HCT116 (cell line): ENCODE measurements at regions not wholly inside any gene's neighbourhood (a gene's known extent, or its start where the extent isn't known, plus 50 kb on each side); places are given as distances from the start of the nearest gene placed in this dataset.

Experiments
- ATAC-seq: fragments of 200-7000 bp; cut with Tn5 transposase; 2 replicates; pipeline ENCODE4 v1.9.1; 2020; ENCODE audit warnings: mild to moderate bottlenecking, moderate library complexity
- BruUV-seq: library from RNA; stranded (reverse); fragments of 400-500 nt; replicated peaks from 2 replicates; lab custom pipeline; 2021; lab: Mats Ljungman, UMichigan
- CTCF ChIA-PET: fragments of 300-600 bp; sonication (Branson Sonifier 250); formaldehyde crosslinking; loops from one replicate; lab custom pipeline; 2021; ENCODE audit warnings: antibody characterized with exemption; lab: Charles Lee
- POLR2A ChIA-PET: fragments of 300-600, 350-600 bp; sonication (Branson Sonifier 250); formaldehyde crosslinking; loops from one replicate; lab custom pipeline; 2021; ENCODE audit warnings: antibody characterized with exemption; lab: Charles Lee
- RAD21 ChIA-PET, 2 experiments: fragments of 300-600 bp; sonication (Branson Sonifier 250); formaldehyde crosslinking; loops; one replicate each; lab custom pipeline; 2023; ENCODE audit warnings: low total read pairs in 2 of 2; ENCODE audit not compliant: uncharacterized antibody in 2 of 2, unreplicated experiment in 2 of 2, low non-redundant PET in 1 of 2; lab: Charles Lee
- DNase-seq: peaks from one replicate; pipeline ENCODE4 v3.0.0-alpha.2; 2010; ENCODE audit warnings: low read depth, low spot score
- H2AFZ ChIP-seq: fragments of 200-600 bp; shearing (Covaris generic), sonication (generic); 2 replicates; pipeline ENCODE4 v1.6.1; 2017; ENCODE audit warnings: low read depth, mixed run types, mixed read lengths, antibody characterized with exemption, low read length; ENCODE audit not compliant: poor library complexity, severe bottlenecking
- H3K27ac ChIP-seq: 2 replicates; pipeline ENCODE4 v1.5.1; 2012; ENCODE audit warnings: low read depth, low read length
- H3K27me3 ChIP-seq: fragments of 200-600 bp; sonication (generic); 2 replicates; pipeline ENCODE4 v1.6.1; 2016; ENCODE audit warnings: mixed run types, low read length, mixed read lengths; ENCODE audit not compliant: insufficient read depth
- H3K36me3 ChIP-seq, 2 experiments: fragments of 200-500 bp in 1 of 2; fragments of 200-600 bp in 1 of 2; sonication (Bioruptor generic) in 1 of 2; sonication (generic) in 1 of 2; 2 replicates each; pipeline versions ENCODE4 v1.5.1 to v1.6.1; 2014 to 2016; ENCODE audit warnings: low read length in 2 of 2, inconsistent platforms in 1 of 2, mixed read lengths in 1 of 2, mixed run types in 1 of 2; ENCODE audit not compliant: insufficient read depth in 2 of 2, control insufficient read depth in 1 of 2
- H3K4me1 ChIP-seq, 2 experiments: fragments of 200-600 bp in 1 of 2; sonication (generic) in 1 of 2; 2 replicates each; pipeline versions ENCODE4 v1.5.1 to v1.6.1; 2012 to 2017; ENCODE audit warnings: low read length in 2 of 2, inconsistent platforms in 1 of 2, mild to moderate bottlenecking in 1 of 2, mixed read lengths in 1 of 2, mixed run types in 1 of 2, moderate library complexity in 1 of 2; ENCODE audit not compliant: insufficient read depth in 2 of 2, control insufficient read depth in 1 of 2
- H3K4me2 ChIP-seq: fragments of 200-600 bp; sonication (generic); 2 replicates; pipeline ENCODE4 v1.6.1; 2017; ENCODE audit warnings: mixed run types, low read length, mixed read lengths
- H3K4me3 ChIP-seq, 2 experiments: fragments of 200-600 bp in 1 of 2; sonication (generic) in 1 of 2; replicated peaks in 1 of 2; 2 replicates each; pipeline ENCODE4 v1.5.1; 2011 to 2016; ENCODE audit warnings: low read length in 2 of 2, control low read depth in 1 of 2, low read depth in 1 of 2, mild to moderate bottlenecking in 1 of 2, mixed read lengths in 1 of 2, mixed run types in 1 of 2
- H3K79me2 ChIP-seq: fragments of 200-600 bp; sonication (generic); 2 replicates; pipeline ENCODE4 v1.6.1; 2017; ENCODE audit warnings: mild to moderate bottlenecking, mixed run types, low read length, moderate library complexity, mixed read lengths; ENCODE audit not compliant: insufficient read depth
- H3K9ac ChIP-seq: fragments of 200-600 bp; sonication (generic); 2 replicates; pipeline ENCODE4 v1.6.1; 2016; ENCODE audit warnings: low read length, mixed read lengths
- H3K9me2 ChIP-seq: fragments of 200-600 bp; sonication (generic), shearing (Covaris generic); 2 replicates; pipeline ENCODE4 v1.6.1; 2017; ENCODE audit warnings: mixed run types, mild to moderate bottlenecking, moderate library complexity; ENCODE audit not compliant: insufficient read depth
- H3K9me3 ChIP-seq, 2 experiments: fragments of 200-500 bp in 1 of 2; fragments of 200-600 bp in 1 of 2; sonication (Bioruptor generic) in 1 of 2; sonication (generic) in 1 of 2; 2 replicates each; pipeline ENCODE4 v1.6.1; 2014 to 2017; ENCODE audit warnings: low read length in 2 of 2, mixed read lengths in 2 of 2, inconsistent platforms in 1 of 2, low read depth in 1 of 2, mild to moderate bottlenecking in 1 of 2, mixed run types in 1 of 2, moderate library complexity in 1 of 2; ENCODE audit not compliant: control insufficient read depth in 1 of 2, insufficient read depth in 1 of 2
- H4K20me1 ChIP-seq: fragments of 200-600 bp; sonication (generic), shearing (Covaris generic); 2 replicates; pipeline ENCODE4 v1.6.1; 2017; ENCODE audit warnings: mixed run types, mild to moderate bottlenecking, moderate library complexity; ENCODE audit not compliant: insufficient read depth
- CBX3 ChIP-seq: IDR thresholded peaks from 2 replicates; pipeline ENCODE4 v1.6.1; 2012; ENCODE audit warnings: low read depth
- CEBPB ChIP-seq: IDR thresholded peaks from 2 replicates; pipeline ENCODE4 v1.6.1; 2012; ENCODE audit warnings: low read depth
- EGR1 ChIP-seq: IDR thresholded peaks from 2 replicates; pipeline ENCODE4 v1.6.1; 2012; ENCODE audit warnings: low read depth
- EZH2 ChIP-seq: fragments of 200-600 bp; sonication (generic); IDR thresholded peaks from 2 replicates; pipeline ENCODE4 v1.6.1; 2017; ENCODE audit warnings: antibody characterized with exemption, mixed run types
- FOSL1 ChIP-seq: IDR thresholded peaks from 2 replicates; pipeline ENCODE4 v1.6.1; 2012; ENCODE audit warnings: low read depth
- JUND ChIP-seq: IDR thresholded peaks from 2 replicates; pipeline ENCODE4 v1.6.1; 2012
- POLR2A ChIP-seq: IDR thresholded peaks from 2 replicates; pipeline ENCODE4 v1.7.0; 2011; ENCODE audit warnings: borderline replicate concordance; ENCODE audit not compliant: insufficient read depth, insufficient read length; ENCODE audit errors: extremely low read depth
- POLR2AphosphoS5 ChIP-seq: IDR thresholded peaks from 2 replicates; pipeline ENCODE4 v1.6.1; 2011; ENCODE audit warnings: mild to moderate bottlenecking, low read depth, low read length, moderate library complexity
- RAD21 ChIP-seq: IDR thresholded peaks from 2 replicates; pipeline ENCODE4 v1.6.1; 2012; ENCODE audit warnings: low read depth, mild to moderate bottlenecking
- SIN3A ChIP-seq: IDR thresholded peaks from 2 replicates; pipeline ENCODE4 v1.6.1; 2012; ENCODE audit warnings: low read depth
- SP1 ChIP-seq: IDR thresholded peaks from 2 replicates; pipeline ENCODE4 v1.6.1; 2012; ENCODE audit warnings: low read depth
- SRF ChIP-seq: IDR thresholded peaks from 2 replicates; pipeline ENCODE4 v1.6.1; 2012; ENCODE audit warnings: low read depth
- TCF7L2 ChIP-seq: IDR thresholded peaks from 2 replicates; pipeline ENCODE4 v1.7.0; 2011; ENCODE audit warnings: borderline replicate concordance, inconsistent platforms; ENCODE audit not compliant: insufficient read depth, insufficient read length; ENCODE audit errors: extremely low read depth
- ZFX ChIP-seq: fragments of 450-650 bp; IDR thresholded peaks from 2 replicates; pipeline ENCODE4 v1.6.1; 2017
- ZNF274 ChIP-seq: fragments of 200-500 bp; sonication (Bioruptor generic); IDR thresholded peaks from 2 replicates; pipeline ENCODE4 v1.6.1; 2014; ENCODE audit warnings: mild to moderate bottlenecking, low read depth, low read length, inconsistent platforms
- intact Hi-C: fragments of 100-400 bp; cut with micrococcal nuclease; formaldehyde crosslinking; loops from 2 replicates; pipeline ENCODE4 v1.10.0; 2022
- TF ChIP-seq, protein P1 (sequence below): IDR thresholded peaks from 2 replicates; pipeline ENCODE4 v1.6.1; 2012
- TF ChIP-seq, protein P2 (sequence below): IDR thresholded peaks from 2 replicates; pipeline ENCODE4 v1.6.1; 2012
- TF ChIP-seq, protein P3 (sequence below): IDR thresholded peaks from 2 replicates; pipeline ENCODE4 v1.6.1; 2011; ENCODE audit warnings: mild to moderate bottlenecking, low read length, moderate library complexity; ENCODE audit not compliant: insufficient replicate concordance; ENCODE audit errors: extremely low read depth

DNA sequence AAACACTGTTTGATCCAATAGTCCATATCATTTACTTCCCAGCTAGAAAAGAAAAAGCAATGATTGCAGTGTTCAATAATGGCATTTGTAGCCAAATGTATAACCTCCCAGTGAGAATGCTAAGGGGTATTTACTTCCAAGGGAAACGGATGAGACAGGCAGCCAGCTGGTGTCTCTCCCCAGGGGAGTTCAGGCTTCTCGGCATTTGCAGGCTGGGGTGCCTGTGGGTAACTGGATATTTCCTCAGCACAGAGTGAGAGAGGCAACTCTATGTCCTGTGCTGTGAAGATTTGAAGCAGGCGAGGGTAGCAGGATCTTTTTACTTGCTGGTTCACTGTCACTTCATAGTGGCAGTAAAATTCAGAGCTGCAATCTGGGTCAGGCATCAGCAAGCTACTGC lies 1455.6 kb upstream of the TMEM132C start:
- Histone ChIP-seq H3K36me3 (no peaks in the 10 kb centered on the region), H3K9me3 (no peaks in the 10 kb centered on the region), H4K20me1 (no peaks in the 10 kb centered on the region), H3K4me3 (no peak overlapping the region), H3K4me2 (no peak overlapping the region), H3K27me3 (peaks cover 25% of the 10 kb centered on the region), H3K79me2 (no peaks in the 10 kb centered on the region), H3K27ac (no peak overlapping the region), H3K9me2 (no peaks in the 10 kb centered on the region), H3K9ac (no peak overlapping the region), H2AFZ (no peak overlapping the region), H3K4me1 (no peaks in the 10 kb centered on the region)
- DNase-seq (no peak), ATAC-seq (no peak)
- CTCF ChIA-PET = no interaction called here
- RAD21 ChIA-PET = no interaction called here
- BruUV-seq = no TSS peak
- TF ChIP-seq TCF7L2 (no peak), SIN3A (no peak), SRF (no peak), ZNF274 (no peak), POLR2A (no peak), ZFX (no peak), EGR1 (no peak), JUND (no peak), FOSL1 (no peak), RAD21 (no peak), CEBPB (no peak), SP1 (no peak), EZH2 (no peak), POLR2AphosphoS5 (no peak), CBX3 (no peak)
- TF ChIP-seq, protein P1, sequence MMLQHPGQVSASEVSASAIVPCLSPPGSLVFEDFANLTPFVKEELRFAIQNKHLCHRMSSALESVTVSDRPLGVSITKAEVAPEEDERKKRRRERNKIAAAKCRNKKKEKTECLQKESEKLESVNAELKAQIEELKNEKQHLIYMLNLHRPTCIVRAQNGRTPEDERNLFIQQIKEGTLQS = no peak
- TF ChIP-seq, protein P2, sequence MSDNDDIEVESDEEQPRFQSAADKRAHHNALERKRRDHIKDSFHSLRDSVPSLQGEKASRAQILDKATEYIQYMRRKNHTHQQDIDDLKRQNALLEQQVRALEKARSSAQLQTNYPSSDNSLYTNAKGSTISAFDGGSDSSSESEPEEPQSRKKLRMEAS = no peak
- TF ChIP-seq, protein P3, sequence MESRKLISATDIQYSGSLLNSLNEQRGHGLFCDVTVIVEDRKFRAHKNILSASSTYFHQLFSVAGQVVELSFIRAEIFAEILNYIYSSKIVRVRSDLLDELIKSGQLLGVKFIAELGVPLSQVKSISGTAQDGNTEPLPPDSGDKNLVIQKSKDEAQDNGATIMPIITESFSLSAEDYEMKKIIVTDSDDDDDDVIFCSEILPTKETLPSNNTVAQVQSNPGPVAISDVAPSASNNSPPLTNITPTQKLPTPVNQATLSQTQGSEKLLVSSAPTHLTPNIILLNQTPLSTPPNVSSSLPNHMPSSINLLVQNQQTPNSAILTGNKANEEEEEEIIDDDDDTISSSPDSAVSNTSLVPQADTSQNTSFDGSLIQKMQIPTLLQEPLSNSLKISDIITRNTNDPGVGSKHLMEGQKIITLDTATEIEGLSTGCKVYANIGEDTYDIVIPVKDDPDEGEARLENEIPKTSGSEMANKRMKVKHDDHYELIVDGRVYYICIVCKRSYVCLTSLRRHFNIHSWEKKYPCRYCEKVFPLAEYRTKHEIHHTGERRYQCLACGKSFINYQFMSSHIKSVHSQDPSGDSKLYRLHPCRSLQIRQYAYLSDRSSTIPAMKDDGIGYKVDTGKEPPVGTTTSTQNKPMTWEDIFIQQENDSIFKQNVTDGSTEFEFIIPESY = no peak
- intact Hi-C loops = no loop called here
- POLR2A ChIA-PET = no interaction called here
